H9 (cell line): ENCODE measurements at regions not wholly inside any gene's neighbourhood (a gene's known extent, or its start where the extent isn't known, plus 50 kb on each side); places are given as distances from the start of the nearest gene placed in this dataset.

ENCODE experiments used
- DNase-seq: peaks from one replicate; pipeline ENCODE4 v3.0.0-alpha.2; 2017
- H2AFZ ChIP-seq: one replicate; pipeline ENCODE4 v1.6.1; 2013; ENCODE audit warnings: mild to moderate bottlenecking, low read length, control low read depth, moderate library complexity
- H2AK5ac ChIP-seq: 2 replicates; pipeline ENCODE4 v1.6.1; 2013; ENCODE audit warnings: low read length, control low read depth, mixed read lengths; ENCODE audit not compliant: insufficient read length
- H2BK120ac ChIP-seq: one replicate; pipeline ENCODE4 v1.6.1; 2013; ENCODE audit warnings: low read depth, mild to moderate bottlenecking, low read length, control low read depth, inconsistent platforms; ENCODE audit not compliant: poor library complexity, severe bottlenecking
- H2BK12ac ChIP-seq: 2 replicates; pipeline ENCODE4 v1.6.1; 2013; ENCODE audit warnings: low read length, control low read depth, mixed read lengths, low read depth; ENCODE audit not compliant: insufficient read length
- H2BK15ac ChIP-seq: 2 replicates; pipeline ENCODE4 v1.6.1; 2013; ENCODE audit warnings: low read depth, low read length, control low read depth
- H2BK20ac ChIP-seq: one replicate; pipeline ENCODE4 v1.6.1; 2013; ENCODE audit warnings: low read depth, mild to moderate bottlenecking, low read length, control low read depth, inconsistent platforms; ENCODE audit not compliant: poor library complexity, severe bottlenecking
- H2BK5ac ChIP-seq: 2 replicates; pipeline ENCODE4 v1.6.1; 2013; ENCODE audit warnings: low read length, control low read depth, mixed read lengths; ENCODE audit not compliant: insufficient read length
- H3K14ac ChIP-seq: 2 replicates; pipeline ENCODE4 v1.6.1; 2013; ENCODE audit warnings: low read length, control low read depth; ENCODE audit not compliant: insufficient read depth
- H3K18ac ChIP-seq: 2 replicates; pipeline ENCODE4 v1.6.1; 2013; ENCODE audit warnings: low read depth, mild to moderate bottlenecking, mixed read lengths, low read length, control low read depth; ENCODE audit not compliant: insufficient read length
- H3K23ac ChIP-seq: 2 replicates; pipeline ENCODE4 v1.6.1; 2013; ENCODE audit warnings: low read length, control low read depth, mixed read lengths, low read depth; ENCODE audit not compliant: insufficient read length
- H3K23me2 ChIP-seq: 2 replicates; pipeline ENCODE4 v1.6.1; 2013; ENCODE audit warnings: low read depth, mild to moderate bottlenecking, mixed read lengths, low read length, control low read depth; ENCODE audit not compliant: insufficient read length, poor library complexity, severe bottlenecking
- H3K27ac ChIP-seq: 2 replicates; pipeline ENCODE4 v1.5.1; 2013; ENCODE audit warnings: low read length, control low read depth, mixed read lengths, low read depth; ENCODE audit not compliant: insufficient read length
- H3K27me3 ChIP-seq: 2 replicates; pipeline ENCODE4 v1.6.1; 2013; ENCODE audit warnings: low read length, control low read depth, inconsistent platforms; ENCODE audit not compliant: insufficient read depth
- H3K4ac ChIP-seq: 2 replicates; pipeline ENCODE4 v1.6.1; 2013; ENCODE audit warnings: low read depth, mild to moderate bottlenecking, control low read depth, inconsistent platforms, low read length, moderate library complexity
- H3K4me1 ChIP-seq: 2 replicates; pipeline ENCODE4 v1.6.1; 2013; ENCODE audit warnings: low read length, control low read depth, inconsistent platforms; ENCODE audit not compliant: insufficient read depth
- H3K4me2 ChIP-seq: 2 replicates; pipeline ENCODE4 v1.6.1; 2013; ENCODE audit warnings: low read length, control low read depth, mixed read lengths; ENCODE audit not compliant: insufficient read length, insufficient read depth
- H3K56ac ChIP-seq: 2 replicates; pipeline ENCODE4 v1.6.1; 2013; ENCODE audit warnings: low read depth, mild to moderate bottlenecking, mixed read lengths, low read length, control low read depth; ENCODE audit not compliant: insufficient read length
- H3K79me1 ChIP-seq: 2 replicates; pipeline ENCODE4 v1.6.1; 2013; ENCODE audit warnings: low read depth, mild to moderate bottlenecking, moderate library complexity, low read length, control low read depth, inconsistent platforms; ENCODE audit not compliant: insufficient read depth, poor library complexity, severe bottlenecking
- H3K79me2 ChIP-seq: 2 replicates; pipeline ENCODE4 v1.6.1; 2013; ENCODE audit warnings: low read length, control low read depth, inconsistent platforms; ENCODE audit not compliant: insufficient read depth
- H3K9ac ChIP-seq: 2 replicates; pipeline ENCODE4 v1.6.1; 2013; ENCODE audit warnings: low read length, control low read depth, mixed read lengths; ENCODE audit not compliant: insufficient read length; ENCODE audit errors: extremely low read depth
- H3K9me3 ChIP-seq: one replicate; pipeline ENCODE4 v1.6.1; 2013; ENCODE audit warnings: low read depth, low read length, inconsistent platforms; ENCODE audit not compliant: control insufficient read depth
- H3T11ph ChIP-seq: one replicate; pipeline ENCODE4 v1.6.1; 2013; ENCODE audit warnings: mild to moderate bottlenecking, low read length, control low read depth, inconsistent platforms
- H4K20me1 ChIP-seq: one replicate; pipeline ENCODE4 v1.6.1; 2013; ENCODE audit not compliant: control insufficient read depth, insufficient read length, insufficient read depth
- H4K5ac ChIP-seq: 2 replicates; pipeline ENCODE4 v1.6.1; 2013; ENCODE audit warnings: low read depth, mild to moderate bottlenecking, mixed read lengths, low read length, control low read depth; ENCODE audit not compliant: insufficient read length
- H4K8ac ChIP-seq: replicated peaks from 2 replicates; pipeline ENCODE4 v1.6.1; 2013; ENCODE audit warnings: low read length, control low read depth, mixed read lengths, low read depth; ENCODE audit not compliant: insufficient read length
- H4K91ac ChIP-seq: 2 replicates; pipeline ENCODE4 v1.6.1; 2013; ENCODE audit warnings: low read depth, mild to moderate bottlenecking, moderate library complexity, mixed read lengths, low read length, control low read depth; ENCODE audit not compliant: insufficient read length
- H3K27ac Mint-ChIP-seq, 3 experiments: 2 replicates in 2 of 3; 3 replicates in 1 of 3; pipeline ENCODE4 v1.8.0; 2020 to 2021; ENCODE audit warnings: mixed read lengths in 3 of 3, mild to moderate bottlenecking in 1 of 3, moderate library complexity in 1 of 3
- H3K27me3 Mint-ChIP-seq: 2 replicates; pipeline ENCODE4 v1.8.0; 2021; ENCODE audit warnings: low read depth, mild to moderate bottlenecking, moderate library complexity, mixed read lengths
- H3K36me3 Mint-ChIP-seq, 3 experiments: 2 replicates in 2 of 3; 3 replicates in 1 of 3; pipeline ENCODE4 v1.8.0; 2020 to 2021; ENCODE audit warnings: low read depth in 3 of 3, mixed read lengths in 3 of 3; ENCODE audit not compliant: insufficient read depth in 1 of 3
- H3K4me1 Mint-ChIP-seq, 2 experiments: 2 replicates each; pipeline ENCODE4 v1.8.0; 2020; ENCODE audit warnings: mixed read lengths in 2 of 2
- H3K4me3 Mint-ChIP-seq, 2 experiments: 2 replicates in 1 of 2; 3 replicates in 1 of 2; pipeline ENCODE4 v1.8.0; 2020 to 2021; ENCODE audit warnings: mild to moderate bottlenecking in 2 of 2, mixed read lengths in 2 of 2, moderate library complexity in 1 of 2
- H3K9me3 Mint-ChIP-seq, 2 experiments: 2 replicates in 1 of 2; 3 replicates in 1 of 2; pipeline ENCODE4 v1.8.0; 2020; ENCODE audit warnings: mild to moderate bottlenecking in 2 of 2, mixed read lengths in 2 of 2, moderate library complexity in 1 of 2
- WGBS: extraction: QIAGEN DNeasy Blood & Tissue Kit; methylation state at CpG from one replicate; pipeline ENCODE4 v1.1.7; 2013; ENCODE audit warnings: missing lambda C conversion rate, low lambda C conversion rate, mixed read lengths; ENCODE audit not compliant: insufficient read length; ENCODE audit errors: extremely low coverage; 5-methylcytosine and 5-hydroxymethylcytosine counted together
- TF ChIP-seq, protein P1 (sequence below): fragments of 200-600 bp; sonication (generic); conservative IDR thresholded peaks from 3 replicates; pipeline ENCODE4 v1.8.0; 2021; ENCODE audit warnings: antibody characterized with exemption, mild to moderate bottlenecking

DNA sequence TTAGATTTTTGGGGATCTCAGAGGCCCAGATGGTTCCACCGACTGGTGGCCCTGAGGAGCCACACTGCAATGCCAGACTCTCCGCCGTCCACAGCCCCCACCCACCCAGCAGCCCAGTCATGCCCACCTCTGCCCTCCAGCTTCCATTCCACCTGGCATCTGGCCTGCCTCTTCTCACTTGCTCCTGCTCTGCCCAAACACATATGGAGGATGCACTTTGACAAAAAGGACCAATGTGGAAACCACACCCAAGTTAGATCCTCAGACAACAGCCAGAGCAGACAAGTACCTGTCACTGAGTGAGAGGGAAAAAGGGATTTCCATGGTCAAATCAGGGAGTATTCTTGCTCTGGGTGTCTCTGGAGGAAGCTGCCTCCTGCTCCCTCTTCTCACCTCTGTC, 120.6 kb upstream of the NXT1 start:
- no peak overlapping the region for H4K8ac ChIP-seq
- no peak overlapping the region for H2AK5ac ChIP-seq
- no peaks in the 10 kb centered on the region for H3K4me1 ChIP-seq
- H3K79me1 ChIP-seq, result no peaks in the 10 kb centered on the region
- no peak overlapping the region for H3T11ph ChIP-seq
- Mint-ChIP-seq H3K9me3 (no peaks in the 10 kb centered on the region), H3K27ac (no peak overlapping the region), H3K27me3 (peaks cover 23% of the 10 kb centered on the region), H3K4me3 (no peak overlapping the region), H3K4me1 (no peaks in the 10 kb centered on the region), H3K36me3 (no peaks in the 10 kb centered on the region; a peak in 1 of 7 replicates)
- no peak overlapping the region for H3K56ac ChIP-seq
- no peaks in the 10 kb centered on the region for H3K9me3 ChIP-seq
- no peak overlapping the region for H4K91ac ChIP-seq
- H3K79me2 ChIP-seq, result no peaks in the 10 kb centered on the region
- no peak overlapping the region for H3K18ac ChIP-seq
- no peak overlapping the region for H3K4ac ChIP-seq
- no peak overlapping the region for H3K27ac ChIP-seq
- H3K27me3 ChIP-seq, result no peaks in the 10 kb centered on the region; the same call in 1 of the 2 replicates
- WGBS, result no CpG with 5 or more reads among the region's 3 CpGs
- H2BK12ac ChIP-seq, result no peak overlapping the region
- no peak overlapping the region for H3K9ac ChIP-seq
- TF ChIP-seq, protein P1, sequence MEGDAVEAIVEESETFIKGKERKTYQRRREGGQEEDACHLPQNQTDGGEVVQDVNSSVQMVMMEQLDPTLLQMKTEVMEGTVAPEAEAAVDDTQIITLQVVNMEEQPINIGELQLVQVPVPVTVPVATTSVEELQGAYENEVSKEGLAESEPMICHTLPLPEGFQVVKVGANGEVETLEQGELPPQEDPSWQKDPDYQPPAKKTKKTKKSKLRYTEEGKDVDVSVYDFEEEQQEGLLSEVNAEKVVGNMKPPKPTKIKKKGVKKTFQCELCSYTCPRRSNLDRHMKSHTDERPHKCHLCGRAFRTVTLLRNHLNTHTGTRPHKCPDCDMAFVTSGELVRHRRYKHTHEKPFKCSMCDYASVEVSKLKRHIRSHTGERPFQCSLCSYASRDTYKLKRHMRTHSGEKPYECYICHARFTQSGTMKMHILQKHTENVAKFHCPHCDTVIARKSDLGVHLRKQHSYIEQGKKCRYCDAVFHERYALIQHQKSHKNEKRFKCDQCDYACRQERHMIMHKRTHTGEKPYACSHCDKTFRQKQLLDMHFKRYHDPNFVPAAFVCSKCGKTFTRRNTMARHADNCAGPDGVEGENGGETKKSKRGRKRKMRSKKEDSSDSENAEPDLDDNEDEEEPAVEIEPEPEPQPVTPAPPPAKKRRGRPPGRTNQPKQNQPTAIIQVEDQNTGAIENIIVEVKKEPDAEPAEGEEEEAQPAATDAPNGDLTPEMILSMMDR, result no peak
- H4K5ac ChIP-seq, result no peak overlapping the region
- no peak for DNase-seq
- H2BK5ac ChIP-seq, result no peak overlapping the region
- H2BK15ac ChIP-seq, result no peak overlapping the region
- no peak overlapping the region for H2AFZ ChIP-seq
- H4K20me1 ChIP-seq, result no peaks in the 10 kb centered on the region
- no peak overlapping the region for H3K23ac ChIP-seq
- no peak overlapping the region for H3K4me2 ChIP-seq
- H3K14ac ChIP-seq, result no peak overlapping the region
- no peak overlapping the region for H2BK20ac ChIP-seq
- no peak overlapping the region for H2BK120ac ChIP-seq
- no peaks in the 10 kb centered on the region for H3K23me2 ChIP-seq
